Keratinocyte (primary cell): ENCODE measurements at regions not wholly inside any gene's neighbourhood (a gene's known extent, or its start where the extent isn't known, plus 50 kb on each side); places are given as distances from the start of the nearest gene placed in this dataset.

ENCODE experiments used
- EZH2 ChIP-seq: IDR thresholded peaks from one replicate; pipeline ENCODE4 v1.6.1; 2012; ENCODE audit warnings: inconsistent platforms, mild to moderate bottlenecking, low read length, moderate library complexity
- TF ChIP-seq, protein P1 (sequence below), 3 experiments: IDR thresholded peaks in 1 of 3; conservative IDR thresholded peaks in 1 of 3; optimal IDR thresholded peaks in 1 of 3; 2 replicates in 2 of 3; 3 replicates in 1 of 3; pipeline versions ENCODE3 to v1.5.1; 2011; ENCODE audit warnings: low read length in 3 of 3, mild to moderate bottlenecking in 3 of 3, moderate library complexity in 2 of 3, control low read depth in 1 of 3, inconsistent platforms in 1 of 3; ENCODE audit not compliant: insufficient read depth in 2 of 3; ENCODE audit errors: extremely low read depth in 1 of 3

DNA sequence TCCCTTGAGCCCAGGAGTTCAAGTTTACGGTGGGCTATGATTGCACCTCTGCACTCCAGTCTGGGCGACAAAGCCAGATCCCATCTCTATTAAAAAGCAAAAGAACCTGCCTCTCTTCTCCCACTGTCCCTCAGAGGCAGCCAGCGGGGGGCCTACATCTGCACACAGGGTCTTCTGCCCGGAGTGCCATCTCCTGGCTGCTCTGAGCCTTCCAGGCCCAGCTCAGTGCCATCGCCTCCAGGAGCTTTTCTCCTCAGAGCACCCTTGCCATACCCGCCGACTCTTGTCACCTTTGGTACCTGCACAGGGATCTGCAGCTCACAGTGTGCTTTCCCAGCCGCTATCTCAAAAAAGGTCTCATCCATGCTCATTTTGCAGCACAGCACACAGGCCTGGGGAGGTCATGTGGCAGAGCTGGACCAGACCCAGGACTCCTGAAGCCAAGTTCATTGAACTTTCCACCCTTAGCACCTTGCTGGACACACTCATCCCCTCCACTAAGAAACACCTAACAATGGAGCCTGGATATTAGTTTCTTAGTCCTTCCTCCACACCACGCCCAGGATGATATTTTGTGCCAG is 186.3 kb downstream of the HAUS1 start:
- TF ChIP-seq, protein P1, sequence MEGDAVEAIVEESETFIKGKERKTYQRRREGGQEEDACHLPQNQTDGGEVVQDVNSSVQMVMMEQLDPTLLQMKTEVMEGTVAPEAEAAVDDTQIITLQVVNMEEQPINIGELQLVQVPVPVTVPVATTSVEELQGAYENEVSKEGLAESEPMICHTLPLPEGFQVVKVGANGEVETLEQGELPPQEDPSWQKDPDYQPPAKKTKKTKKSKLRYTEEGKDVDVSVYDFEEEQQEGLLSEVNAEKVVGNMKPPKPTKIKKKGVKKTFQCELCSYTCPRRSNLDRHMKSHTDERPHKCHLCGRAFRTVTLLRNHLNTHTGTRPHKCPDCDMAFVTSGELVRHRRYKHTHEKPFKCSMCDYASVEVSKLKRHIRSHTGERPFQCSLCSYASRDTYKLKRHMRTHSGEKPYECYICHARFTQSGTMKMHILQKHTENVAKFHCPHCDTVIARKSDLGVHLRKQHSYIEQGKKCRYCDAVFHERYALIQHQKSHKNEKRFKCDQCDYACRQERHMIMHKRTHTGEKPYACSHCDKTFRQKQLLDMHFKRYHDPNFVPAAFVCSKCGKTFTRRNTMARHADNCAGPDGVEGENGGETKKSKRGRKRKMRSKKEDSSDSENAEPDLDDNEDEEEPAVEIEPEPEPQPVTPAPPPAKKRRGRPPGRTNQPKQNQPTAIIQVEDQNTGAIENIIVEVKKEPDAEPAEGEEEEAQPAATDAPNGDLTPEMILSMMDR (optimal IDR thresholded peaks at IDR 0.05 in 1 of 3, IDR thresholded peaks at IDR 0.05 in 1 of 3, conservative IDR thresholded peaks at IDR 0.05 in 1 of 3; ENCODE audit: extremely low read depth in 1 of 3, insufficient read depth in 2 of 3, low read length in 3 of 3), result no peak
- no peak for TF ChIP-seq EZH2
